ENCODE measurements at regions not wholly inside any gene's neighbourhood (a gene's known extent, or its start where the extent isn't known, plus 50 kb on each side); places are given as distances from the start of the nearest gene placed in this dataset.

DNA sequence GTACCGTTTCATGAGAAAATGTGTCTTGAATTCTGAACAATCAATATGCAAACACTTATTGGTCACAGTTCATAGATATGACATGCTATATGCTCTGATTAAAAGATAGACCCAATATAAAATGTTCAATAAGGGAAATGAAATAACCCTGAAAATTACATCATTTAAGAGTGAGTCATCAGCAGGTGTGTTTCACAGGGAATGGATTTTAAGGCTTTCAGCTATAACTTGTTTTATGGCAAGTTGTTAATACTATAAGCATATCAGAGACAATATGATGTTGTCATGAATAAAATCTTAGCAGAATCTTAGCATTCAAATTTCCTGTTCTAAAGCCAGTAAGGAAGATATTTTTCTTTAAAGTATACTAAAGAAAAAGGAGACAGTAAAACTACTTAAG, 483.4 kb upstream of the PCDH9 start:
- POLR2A ChIA-PET: no interaction called here
- CTCF ChIA-PET: no interaction called here
- TF ChIP-seq, protein P1, sequence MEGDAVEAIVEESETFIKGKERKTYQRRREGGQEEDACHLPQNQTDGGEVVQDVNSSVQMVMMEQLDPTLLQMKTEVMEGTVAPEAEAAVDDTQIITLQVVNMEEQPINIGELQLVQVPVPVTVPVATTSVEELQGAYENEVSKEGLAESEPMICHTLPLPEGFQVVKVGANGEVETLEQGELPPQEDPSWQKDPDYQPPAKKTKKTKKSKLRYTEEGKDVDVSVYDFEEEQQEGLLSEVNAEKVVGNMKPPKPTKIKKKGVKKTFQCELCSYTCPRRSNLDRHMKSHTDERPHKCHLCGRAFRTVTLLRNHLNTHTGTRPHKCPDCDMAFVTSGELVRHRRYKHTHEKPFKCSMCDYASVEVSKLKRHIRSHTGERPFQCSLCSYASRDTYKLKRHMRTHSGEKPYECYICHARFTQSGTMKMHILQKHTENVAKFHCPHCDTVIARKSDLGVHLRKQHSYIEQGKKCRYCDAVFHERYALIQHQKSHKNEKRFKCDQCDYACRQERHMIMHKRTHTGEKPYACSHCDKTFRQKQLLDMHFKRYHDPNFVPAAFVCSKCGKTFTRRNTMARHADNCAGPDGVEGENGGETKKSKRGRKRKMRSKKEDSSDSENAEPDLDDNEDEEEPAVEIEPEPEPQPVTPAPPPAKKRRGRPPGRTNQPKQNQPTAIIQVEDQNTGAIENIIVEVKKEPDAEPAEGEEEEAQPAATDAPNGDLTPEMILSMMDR (IDR thresholded peaks at IDR 0.05; ENCODE audit: insufficient read depth, low read depth, low read length): no peak

DNA sequence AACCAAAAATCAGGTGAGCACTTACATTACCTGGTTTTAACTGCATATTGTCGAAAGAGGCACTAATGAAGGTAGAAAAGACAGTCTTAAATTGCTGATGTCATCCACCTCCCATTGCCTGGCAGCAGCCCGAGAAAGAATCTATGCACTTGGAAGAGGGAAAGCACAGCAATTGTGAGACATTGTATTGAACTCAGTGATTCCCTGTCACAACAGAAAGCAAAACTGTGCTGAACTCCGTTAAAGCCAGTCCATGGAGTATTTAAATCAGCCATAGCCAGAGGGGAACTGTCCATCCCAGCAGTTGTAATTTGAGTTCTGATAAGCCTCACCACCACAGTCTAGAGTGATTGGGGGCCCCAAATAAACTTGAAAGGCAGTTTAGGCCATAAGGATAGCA, 466.6 kb upstream of the PCDH9 start:
- Histone ChIP-seq H3K36me3 (ENCODE audit: control insufficient read depth, insufficient read depth, low read length) (no peaks in the 10 kb centered on the region), H3K4me3 (ENCODE audit: low read depth, low read length) (no peak overlapping the region), H3K27me3 (ENCODE audit: control insufficient read depth, insufficient read depth, low read length) (no peaks in the 10 kb centered on the region)
- ChIA-PET POLR2A (no interaction called here), CTCF (no interaction called here)
- TF ChIP-seq, protein P1 (IDR thresholded peaks at IDR 0.05; ENCODE audit: insufficient read depth, low read depth, low read length): no peak
- no peak for DNase-seq (ENCODE audit: low read depth)

More for the DNA sequence above, 483.4 kb upstream of the PCDH9 start:
- no peak for DNase-seq (ENCODE audit: low read depth)
- Histone ChIP-seq H3K36me3 (ENCODE audit: control insufficient read depth, insufficient read depth, low read length) (no peaks in the 10 kb centered on the region), H3K27me3 (ENCODE audit: control insufficient read depth, insufficient read depth, low read length) (no peaks in the 10 kb centered on the region), H3K4me3 (ENCODE audit: low read depth, low read length) (no peak overlapping the region)

DNA sequence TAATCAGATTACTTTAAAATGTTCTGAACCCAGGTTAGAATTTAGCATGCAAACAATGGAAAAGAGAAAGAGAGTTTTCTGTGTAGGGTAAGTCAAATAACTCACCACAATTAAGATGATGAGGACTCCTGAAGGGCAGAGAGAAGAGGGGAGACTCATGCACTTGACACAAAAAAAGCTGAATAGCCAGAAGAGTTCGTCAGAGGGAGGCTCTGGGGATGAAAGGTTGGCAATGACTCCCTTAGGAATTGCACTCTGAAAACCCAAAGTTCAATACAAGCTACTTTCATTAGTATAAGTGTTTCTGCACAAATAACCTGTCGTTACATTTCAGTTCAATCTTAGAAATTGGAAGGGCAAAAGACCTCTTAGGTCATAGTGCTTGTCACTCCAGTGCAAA, 434.4 kb upstream of the PCDH9 start:
- DNase-seq (ENCODE audit: low read depth): no peak
- CTCF ChIA-PET: no interaction called here
- Histone ChIP-seq H3K27me3 (ENCODE audit: control insufficient read depth, insufficient read depth, low read length) (no peaks in the 10 kb centered on the region), H3K4me3 (ENCODE audit: low read depth, low read length) (no peak overlapping the region), H3K36me3 (ENCODE audit: control insufficient read depth, insufficient read depth, low read length) (no peaks in the 10 kb centered on the region)
- TF ChIP-seq, protein P1 (IDR thresholded peaks at IDR 0.05; ENCODE audit: insufficient read depth, low read depth, low read length): no peak
- POLR2A ChIA-PET: no interaction called here

DNA sequence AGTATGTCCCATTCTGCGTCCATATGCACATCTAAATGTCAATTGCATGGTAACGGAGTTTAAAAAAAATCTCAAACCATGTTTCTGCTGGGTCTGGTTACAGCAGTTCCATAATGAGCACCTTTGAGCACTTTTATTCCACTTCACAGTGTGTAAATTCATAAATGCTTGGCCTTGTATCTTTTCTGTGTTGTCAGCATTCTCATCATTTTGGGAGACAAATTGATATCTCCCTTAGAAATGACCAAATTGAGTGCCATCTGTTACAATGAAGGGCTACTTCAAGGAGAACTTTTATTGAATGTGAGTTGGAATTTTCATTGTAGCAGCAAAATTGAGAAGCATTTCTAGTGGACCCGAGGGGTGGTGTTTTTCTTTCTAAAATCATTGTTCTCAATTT, 432.9 kb upstream of the PCDH9 start:
- POLR2A ChIA-PET: no interaction called here
- CTCF ChIA-PET: no interaction called here

DNA sequence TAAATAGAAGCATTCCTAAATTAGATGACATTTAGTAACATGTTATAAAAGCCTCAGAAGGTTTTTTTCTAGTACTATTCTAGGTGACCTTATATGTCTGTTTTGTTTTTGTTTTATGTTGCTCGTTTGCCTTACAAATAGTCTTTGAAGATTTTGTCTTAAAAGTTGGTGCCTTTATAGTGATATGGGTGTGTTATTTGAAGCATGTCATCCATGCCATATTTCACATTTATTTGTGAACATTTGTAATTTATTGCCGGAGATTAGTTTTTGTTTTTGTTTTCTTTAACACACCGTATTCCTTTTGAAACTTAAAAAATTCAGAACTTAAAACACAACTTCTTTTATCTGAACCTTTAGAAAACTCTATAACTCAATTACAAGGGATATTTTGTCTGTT, 422.8 kb upstream of the PCDH9 start:
- Histone ChIP-seq H3K4me3 (ENCODE audit: low read depth, low read length) (no peak overlapping the region), H3K36me3 (ENCODE audit: control insufficient read depth, insufficient read depth, low read length) (no peaks in the 10 kb centered on the region), H3K27me3 (ENCODE audit: control insufficient read depth, insufficient read depth, low read length) (no peaks in the 10 kb centered on the region)
- no peak for DNase-seq (ENCODE audit: low read depth)
- CTCF ChIA-PET: no interaction called here
- TF ChIP-seq, protein P1 (IDR thresholded peaks at IDR 0.05; ENCODE audit: insufficient read depth, low read depth, low read length): no peak
- POLR2A ChIA-PET: no interaction called here

More for the DNA sequence above, 432.9 kb upstream of the PCDH9 start:
- TF ChIP-seq, protein P1 (IDR thresholded peaks at IDR 0.05; ENCODE audit: insufficient read depth, low read depth, low read length): no peak
- Histone ChIP-seq H3K36me3 (ENCODE audit: control insufficient read depth, insufficient read depth, low read length) (no peaks in the 10 kb centered on the region), H3K27me3 (ENCODE audit: control insufficient read depth, insufficient read depth, low read length) (no peaks in the 10 kb centered on the region), H3K4me3 (ENCODE audit: low read depth, low read length) (no peak overlapping the region)
- no peak for DNase-seq (ENCODE audit: low read depth)

Measured in BJ (cell line).